DMS53 treated with DMSO at 0.1 percent for 48 hours (cell line): ENCODE measurements at regions not wholly inside any gene's neighbourhood (a gene's known extent, or its start where the extent isn't known, plus 50 kb on each side); places are given as distances from the start of the nearest gene placed in this dataset.

ENCODE experiments used
- DNase-seq: peaks from one replicate; lab custom pipeline; 2025; ENCODE audit not compliant: unreplicated experiment; lab: John Stamatoyannopoulos, UW

GRCh38 chr2:118699447-118700175 lies 147.8 kb downstream of the EN1 start:
- DNase-seq: no peak

- no peak for DNase-seq
Measured at GRCh38 chr2:118698564-118698963, 148.9 kb downstream of the EN1 start.

- DNase-seq: no peak
Measured at GRCh38 chr2:118697781-118698180, 149.7 kb downstream of the EN1 start.

GRCh38 chr2:118696786-118697465 lies 150.5 kb downstream of the EN1 start:
- no peak for DNase-seq

GRCh38 chr2:118693287-118693822 lies 154.1 kb downstream of the EN1 start:
- DNase-seq: no peak

- no peak for DNase-seq
Measured at GRCh38 chr2:118689874-118690273, 157.6 kb downstream of the EN1 start.

- DNase-seq: no peak
Measured at GRCh38 chr2:118689456-118689855, 158.0 kb downstream of the EN1 start.

GRCh38 chr2:118689033-118689432 lies 158.4 kb downstream of the EN1 start:
- no peak for DNase-seq

- DNase-seq: no peak
Measured at GRCh38 chr2:118687698-118688097, 159.8 kb downstream of the EN1 start.

GRCh38 chr2:118687192-118687591 lies 160.3 kb downstream of the EN1 start:
- no peak for DNase-seq

- no peak for DNase-seq
Measured at GRCh38 chr2:118686346-118686745, 161.1 kb downstream of the EN1 start.

- DNase-seq: no peak
Measured at GRCh38 chr2:118683460-118683859, 164.0 kb downstream of the EN1 start.

GRCh38 chr2:118678985-118679384 lies 168.5 kb downstream of the EN1 start:
- no peak for DNase-seq

- DNase-seq: no peak
Measured at GRCh38 chr2:118677546-118677945, 169.9 kb downstream of the EN1 start.

GRCh38 chr2:118675531-118675930 lies 171.9 kb downstream of the EN1 start:
- DNase-seq: no peak

GRCh38 chr2:118672571-118673158 lies 174.8 kb downstream of the EN1 start:
- DNase-seq: no peak

- DNase-seq: no peak
Measured at GRCh38 chr2:118671701-118672454, 175.6 kb downstream of the EN1 start.

GRCh38 chr2:118670838-118671237 lies 176.6 kb downstream of the EN1 start:
- no peak for DNase-seq

GRCh38 chr2:118670276-118670675 lies 177.2 kb downstream of the EN1 start:
- DNase-seq: no peak

GRCh38 chr2:118669654-118670053 lies 177.8 kb downstream of the EN1 start:
- no peak for DNase-seq
